Chondrocyte (in vitro differentiated cells): ENCODE measurements at regions not wholly inside any gene's neighbourhood (a gene's known extent, or its start where the extent isn't known, plus 50 kb on each side); places are given as distances from the start of the nearest gene placed in this dataset.

Experiments
- DNase-seq: peaks from one replicate; pipeline ENCODE4 v3.0.0; 2021; ENCODE audit warnings: mixed read lengths, low spot score
- H3K27ac Mint-ChIP-seq: one replicate; pipeline ENCODE4 v1.8.0; 2021; ENCODE audit warnings: mild to moderate bottlenecking, moderate library complexity, mixed read lengths; ENCODE audit not compliant: unreplicated experiment
- H3K27me3 Mint-ChIP-seq: 2 replicates; pipeline ENCODE4 v1.8.0; 2021; ENCODE audit warnings: low read depth, mixed read lengths
- H3K36me3 Mint-ChIP-seq: 2 replicates; pipeline ENCODE4 v1.8.0; 2021; ENCODE audit warnings: low read depth, mixed read lengths
- H3K4me1 Mint-ChIP-seq: 2 replicates; pipeline ENCODE4 v1.8.0; 2021; ENCODE audit warnings: low read depth, mild to moderate bottlenecking, mixed read lengths
- H3K4me3 Mint-ChIP-seq: one replicate; pipeline ENCODE4 v1.8.0; 2021; ENCODE audit warnings: mild to moderate bottlenecking, moderate library complexity, mixed read lengths; ENCODE audit not compliant: unreplicated experiment
- H3K9me3 Mint-ChIP-seq: 2 replicates; pipeline ENCODE4 v1.8.0; 2021; ENCODE audit warnings: low read depth, mixed read lengths
- TF ChIP-seq, protein P1 (sequence below): fragments of 200-600 bp; sonication (generic); IDR thresholded peaks from 2 replicates; pipeline ENCODE4 v1.5.0; 2021; ENCODE audit warnings: antibody characterized with exemption, mild to moderate bottlenecking, moderate library complexity

DNA sequence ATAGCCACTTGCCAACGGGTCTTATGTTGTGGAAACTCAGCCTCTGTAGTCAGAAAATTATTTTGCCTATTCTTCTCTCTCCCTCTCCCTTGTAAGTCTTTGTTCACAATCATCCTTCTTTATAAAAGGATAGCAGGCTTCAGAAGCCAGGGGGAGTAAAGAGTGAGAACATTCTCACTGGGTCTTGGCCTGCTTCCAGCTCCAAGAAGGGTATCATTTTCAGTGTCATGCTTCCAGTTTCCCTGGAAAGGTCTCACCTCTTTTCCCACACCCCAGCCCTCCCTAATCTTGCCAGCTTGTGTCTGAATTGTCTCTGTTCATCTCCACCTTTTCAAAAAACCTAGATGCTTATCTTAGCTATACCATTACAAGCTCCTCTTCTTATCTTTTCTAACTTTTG is 346.2 kb upstream of the LRRC7 start:
- peaks cover 2% of the 10 kb centered on the region for H3K27me3 Mint-ChIP-seq
- no peaks in the 10 kb centered on the region for H3K9me3 Mint-ChIP-seq
- H3K27ac Mint-ChIP-seq = no peak overlapping the region
- no peaks in the 10 kb centered on the region for H3K36me3 Mint-ChIP-seq
- H3K4me3 Mint-ChIP-seq = no peak overlapping the region
- H3K4me1 Mint-ChIP-seq = no peaks in the 10 kb centered on the region
- DNase-seq = no peak
- TF ChIP-seq, protein P1, sequence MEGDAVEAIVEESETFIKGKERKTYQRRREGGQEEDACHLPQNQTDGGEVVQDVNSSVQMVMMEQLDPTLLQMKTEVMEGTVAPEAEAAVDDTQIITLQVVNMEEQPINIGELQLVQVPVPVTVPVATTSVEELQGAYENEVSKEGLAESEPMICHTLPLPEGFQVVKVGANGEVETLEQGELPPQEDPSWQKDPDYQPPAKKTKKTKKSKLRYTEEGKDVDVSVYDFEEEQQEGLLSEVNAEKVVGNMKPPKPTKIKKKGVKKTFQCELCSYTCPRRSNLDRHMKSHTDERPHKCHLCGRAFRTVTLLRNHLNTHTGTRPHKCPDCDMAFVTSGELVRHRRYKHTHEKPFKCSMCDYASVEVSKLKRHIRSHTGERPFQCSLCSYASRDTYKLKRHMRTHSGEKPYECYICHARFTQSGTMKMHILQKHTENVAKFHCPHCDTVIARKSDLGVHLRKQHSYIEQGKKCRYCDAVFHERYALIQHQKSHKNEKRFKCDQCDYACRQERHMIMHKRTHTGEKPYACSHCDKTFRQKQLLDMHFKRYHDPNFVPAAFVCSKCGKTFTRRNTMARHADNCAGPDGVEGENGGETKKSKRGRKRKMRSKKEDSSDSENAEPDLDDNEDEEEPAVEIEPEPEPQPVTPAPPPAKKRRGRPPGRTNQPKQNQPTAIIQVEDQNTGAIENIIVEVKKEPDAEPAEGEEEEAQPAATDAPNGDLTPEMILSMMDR = no peak

DNA sequence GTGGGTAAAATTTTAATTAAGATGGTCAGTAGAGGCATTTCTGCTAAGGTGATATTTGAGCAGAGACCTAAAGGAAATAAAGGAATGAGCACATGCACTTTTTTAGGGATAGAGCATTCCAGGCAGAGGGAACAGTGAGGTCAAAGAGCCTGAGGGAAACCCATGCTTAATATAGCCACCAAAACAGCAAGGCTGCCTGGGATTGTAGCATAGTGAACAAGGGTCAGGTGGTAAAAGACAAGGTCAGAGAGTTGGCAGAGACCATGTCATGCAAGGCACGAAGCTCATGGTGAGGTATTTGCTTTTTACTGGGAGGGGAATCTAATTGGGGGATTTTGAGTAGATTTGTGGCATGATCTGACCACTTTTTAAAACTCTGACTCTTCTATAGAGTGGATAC is 344.6 kb upstream of the LRRC7 start:
- H3K27ac Mint-ChIP-seq = no peak overlapping the region
- no peak for DNase-seq
- no peaks in the 10 kb centered on the region for H3K9me3 Mint-ChIP-seq
- no peaks in the 10 kb centered on the region for H3K36me3 Mint-ChIP-seq
- no peak overlapping the region for H3K4me3 Mint-ChIP-seq
- H3K27me3 Mint-ChIP-seq = peaks cover 2% of the 10 kb centered on the region
- no peaks in the 10 kb centered on the region for H3K4me1 Mint-ChIP-seq
- TF ChIP-seq, protein P1 = no peak

DNA sequence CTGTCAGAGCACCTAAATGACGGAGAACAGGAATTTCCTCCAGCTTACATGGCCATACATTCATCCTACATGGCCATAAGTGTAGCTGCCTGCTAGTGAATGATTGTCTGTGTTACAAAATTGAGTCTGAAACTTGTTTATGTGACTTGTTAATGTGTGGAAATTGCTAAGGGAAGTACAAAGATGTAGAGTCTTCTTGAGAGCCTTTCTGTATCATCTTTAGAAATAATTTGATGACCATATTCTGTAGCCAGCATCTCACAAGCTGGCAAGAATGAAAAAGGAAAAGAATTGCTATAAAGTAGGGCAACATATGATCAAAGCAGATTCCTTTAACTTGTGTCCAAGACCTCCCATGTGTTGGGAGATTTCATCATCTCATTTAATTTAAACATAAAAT is 339.2 kb upstream of the LRRC7 start:
- no peak for DNase-seq
- Mint-ChIP-seq H3K4me1 (no peaks in the 10 kb centered on the region), H3K27me3 (peaks cover 2% of the 10 kb centered on the region), H3K36me3 (peaks cover 1% of the 10 kb centered on the region), H3K27ac (no peak overlapping the region), H3K9me3 (no peaks in the 10 kb centered on the region), H3K4me3 (no peak overlapping the region)
- TF ChIP-seq, protein P1 = no peak

DNA sequence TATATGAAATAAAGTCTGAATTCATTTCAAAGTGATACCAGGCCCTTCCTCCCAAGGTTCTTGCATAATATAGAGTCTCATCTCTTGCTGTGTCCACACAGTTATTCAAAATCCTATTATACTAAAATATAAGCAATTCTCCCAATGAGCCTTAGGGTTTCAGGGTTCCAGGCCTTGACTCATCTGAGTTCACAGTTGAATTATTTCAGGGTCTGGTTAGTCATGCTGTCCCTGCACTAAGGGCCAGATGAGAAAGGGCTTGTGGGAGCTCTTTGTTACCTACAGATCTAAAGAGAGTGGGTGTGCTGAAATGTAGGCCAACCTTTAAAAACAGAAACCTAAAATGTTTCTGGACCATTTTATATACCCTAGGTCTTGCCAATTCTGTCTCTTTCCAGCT is 337.5 kb upstream of the LRRC7 start:
- Mint-ChIP-seq H3K4me3 (no peak overlapping the region), H3K27ac (no peak overlapping the region), H3K36me3 (peaks cover 1% of the 10 kb centered on the region), H3K4me1 (no peaks in the 10 kb centered on the region), H3K9me3 (no peaks in the 10 kb centered on the region), H3K27me3 (peaks cover 5% of the 10 kb centered on the region)
- TF ChIP-seq, protein P1 = no peak
- DNase-seq = no peak

DNA sequence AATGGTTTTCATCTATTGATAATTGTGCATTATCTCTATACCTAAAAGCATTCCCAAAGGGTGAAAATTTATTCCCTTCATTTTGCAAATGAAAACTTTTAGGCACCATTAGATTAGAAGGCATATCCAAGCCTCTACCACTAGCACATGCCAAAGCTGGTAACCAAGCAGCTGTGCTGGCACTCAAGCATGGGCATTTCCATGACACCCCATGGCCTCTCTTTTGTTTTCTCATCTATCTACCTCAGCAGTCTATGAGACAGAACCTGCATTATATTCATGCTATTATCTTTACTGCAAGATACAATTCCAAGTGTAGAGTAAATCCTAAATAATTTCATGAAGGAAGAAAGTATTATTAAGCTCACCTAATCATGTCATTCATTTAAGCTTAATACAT is 334.3 kb upstream of the LRRC7 start:
- Mint-ChIP-seq H3K4me1 (no peaks in the 10 kb centered on the region), H3K27ac (no peak overlapping the region), H3K9me3 (no peaks in the 10 kb centered on the region), H3K4me3 (no peak overlapping the region), H3K27me3 (peaks cover 5% of the 10 kb centered on the region), H3K36me3 (peaks cover 1% of the 10 kb centered on the region)
- DNase-seq = no peak
- TF ChIP-seq, protein P1 = no peak
